Gastroesophageal sphincter (tissue), 4 donors: ENCODE measurements at regions not wholly inside any gene's neighbourhood (a gene's known extent, or its start where the extent isn't known, plus 50 kb on each side); places are given as distances from the start of the nearest gene placed in this dataset.

Experiments
- ATAC-seq: fragments of 150-250 bp; one replicate; pipeline ENCODE4 v1.9.1; 2016; ENCODE audit warnings: mild to moderate bottlenecking, moderate library complexity
- H3K27ac ChIP-seq, 4 donors: fragments of 200-600 bp; sonication (generic) in 3 of 4; 1 replicate in 3 of 4; 2 replicates in 1 of 4; pipeline ENCODE4 v1.5.1; 2016 to 2019
- H3K27me3 ChIP-seq: fragments of 200-600 bp; sonication (generic); one replicate; pipeline ENCODE4 v1.5.1; 2019
- H3K36me3 ChIP-seq, 2 donors: fragments of 200-600 bp; sonication (generic); one replicate each; pipeline ENCODE4 v1.5.1; 2019; ENCODE audit warnings: control low read depth in 1 of 2
- H3K4me1 ChIP-seq, 3 donors: fragments of 200-600 bp; sonication (generic); 1 replicate in 2 of 3; 2 replicates in 1 of 3; pipeline ENCODE4 v1.5.1; 2016 to 2019; ENCODE audit warnings: control low read depth in 2 of 3
- H3K4me3 ChIP-seq, 2 donors: fragments of 200-600 bp; sonication (generic); one replicate each; pipeline ENCODE4 v1.5.1; 2019; ENCODE audit warnings: mild to moderate bottlenecking in 1 of 2, moderate library complexity in 1 of 2
- H3K9me3 ChIP-seq, 3 donors: fragments of 200-600 bp; sonication (generic); one replicate each; pipeline ENCODE4 v1.5.1; 2017 to 2019; ENCODE audit warnings: control low read depth in 2 of 3
- CTCF ChIP-seq, 4 experiments: fragments of 200-600 bp in 2 of 4; fragments of 450-650 bp in 2 of 4; sonication (generic) in 1 of 4; IDR thresholded peaks; one replicate each; pipeline ENCODE4 v1.5.1; 2017 to 2019; ENCODE audit warnings: antibody characterized with exemption in 4 of 4, mild to moderate bottlenecking in 2 of 4, moderate library complexity in 2 of 4
- EP300 ChIP-seq: sonication (generic); formaldehyde crosslinking; IDR thresholded peaks from one replicate; pipeline ENCODE4 v1.6.1; 2017; ENCODE audit warnings: antibody characterized with exemption, mild to moderate bottlenecking
- POLR2A ChIP-seq, 2 donors: fragments of 450-650 bp; IDR thresholded peaks; one replicate each; pipeline ENCODE4 v1.6.1; 2017; ENCODE audit warnings: antibody characterized with exemption in 2 of 2, mild to moderate bottlenecking in 2 of 2, moderate library complexity in 1 of 2
- POLR2AphosphoS5 ChIP-seq: sonication (generic); formaldehyde crosslinking; IDR thresholded peaks from one replicate; pipeline ENCODE4 v1.6.1; 2017; ENCODE audit warnings: antibody characterized with exemption
- WGBS, 2 donors: methylation state at CpG; one replicate each; pipeline ENCODE4 v1.1.5; 2018; ENCODE audit warnings: low coverage in 1 of 2; 5-methylcytosine and 5-hydroxymethylcytosine counted together

- TF ChIP-seq POLR2A (IDR thresholded peaks at IDR 0.05), result no peak
- no peak for TF ChIP-seq POLR2AphosphoS5
- TF ChIP-seq CTCF (IDR thresholded peaks at IDR 0.05), result no peak
- no peak for TF ChIP-seq EP300
- WGBS, 2 donors, result 89% methylated on average over 1 of the region's 1 CpG; no CpG with 5 or more reads in 1 of the 2 donors
- ATAC-seq, result peak; percentile 63
- Histone ChIP-seq H3K4me1 (peaks cover 0 to 49% (median 3%) of the 10 kb centered on the region in 3 donors), H3K27me3 (no peaks in the 10 kb centered on the region), H3K36me3 (no peaks in the 10 kb centered on the region), H3K27ac (peak overlapping the region in 3 of 4 donors; percentile 73 to 80 (median 79)), H3K4me3 (no peak overlapping the region), H3K9me3 (no peaks in the 10 kb centered on the region)
These were observed 56.5 kb upstream of the NCOA1 start for GRCh38 chr2:24434541-24434940.

DNA sequence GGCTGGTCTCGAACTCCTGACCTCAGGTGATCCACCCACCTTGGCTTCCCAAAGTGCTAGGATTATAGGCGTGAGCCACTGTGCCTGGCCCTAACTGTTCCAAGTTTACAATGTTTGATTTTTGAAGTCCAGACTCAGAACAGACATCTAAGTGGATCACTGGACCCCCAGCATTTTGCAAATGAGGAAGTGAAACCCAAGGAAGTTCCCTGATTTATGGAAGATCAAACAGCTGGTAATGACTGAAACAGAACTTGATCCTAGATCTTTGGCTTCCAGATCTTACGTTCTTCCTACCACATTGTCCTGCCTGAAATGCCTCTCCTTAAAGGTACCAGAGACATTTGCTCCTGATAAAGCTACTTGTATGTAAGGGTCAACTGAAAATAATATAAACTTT is 58.3 kb upstream of the NCOA1 start:
- no peaks in the 10 kb centered on the region for H3K9me3 ChIP-seq
- no peak overlapping the region for H3K27ac ChIP-seq
- WGBS, 2 donors, result 75 to 83% methylated on average over 2 to 3 of the region's 3 CpGs
- no peak for ATAC-seq
- no peaks in the 10 kb centered on the region for H3K27me3 ChIP-seq
- no peaks in the 10 kb centered on the region for H3K36me3 ChIP-seq
- TF ChIP-seq POLR2A (IDR thresholded peaks at IDR 0.05) (no peak), CTCF (IDR thresholded peaks at IDR 0.05) (no peak), POLR2AphosphoS5 (no peak), EP300 (no peak)
- H3K4me1 ChIP-seq, result peaks cover 3 to 58% (median 4%) of the 10 kb centered on the region in 3 donors
- H3K4me3 ChIP-seq, result no peak overlapping the region

GRCh38 chr2:24432121-24432520 is 58.9 kb upstream of the NCOA1 start:
- H3K36me3 ChIP-seq, result no peaks in the 10 kb centered on the region
- ATAC-seq, result no peak
- no peaks in the 10 kb centered on the region for H3K9me3 ChIP-seq
- no peak overlapping the region for H3K4me3 ChIP-seq
- H3K4me1 ChIP-seq, result peaks cover 3 to 54% (median 4%) of the 10 kb centered on the region in 3 donors
- no peak overlapping the region for H3K27ac ChIP-seq
- 83% methylated on average over 1 of the region's 1 CpG; no CpG with 5 or more reads in 1 of the 2 donors for WGBS, 2 donors
- TF ChIP-seq EP300, result no peak
- no peak for TF ChIP-seq POLR2A (IDR thresholded peaks at IDR 0.05)
- TF ChIP-seq POLR2AphosphoS5, result no peak
- TF ChIP-seq CTCF (IDR thresholded peaks at IDR 0.05), result no peak
- no peaks in the 10 kb centered on the region for H3K27me3 ChIP-seq

DNA sequence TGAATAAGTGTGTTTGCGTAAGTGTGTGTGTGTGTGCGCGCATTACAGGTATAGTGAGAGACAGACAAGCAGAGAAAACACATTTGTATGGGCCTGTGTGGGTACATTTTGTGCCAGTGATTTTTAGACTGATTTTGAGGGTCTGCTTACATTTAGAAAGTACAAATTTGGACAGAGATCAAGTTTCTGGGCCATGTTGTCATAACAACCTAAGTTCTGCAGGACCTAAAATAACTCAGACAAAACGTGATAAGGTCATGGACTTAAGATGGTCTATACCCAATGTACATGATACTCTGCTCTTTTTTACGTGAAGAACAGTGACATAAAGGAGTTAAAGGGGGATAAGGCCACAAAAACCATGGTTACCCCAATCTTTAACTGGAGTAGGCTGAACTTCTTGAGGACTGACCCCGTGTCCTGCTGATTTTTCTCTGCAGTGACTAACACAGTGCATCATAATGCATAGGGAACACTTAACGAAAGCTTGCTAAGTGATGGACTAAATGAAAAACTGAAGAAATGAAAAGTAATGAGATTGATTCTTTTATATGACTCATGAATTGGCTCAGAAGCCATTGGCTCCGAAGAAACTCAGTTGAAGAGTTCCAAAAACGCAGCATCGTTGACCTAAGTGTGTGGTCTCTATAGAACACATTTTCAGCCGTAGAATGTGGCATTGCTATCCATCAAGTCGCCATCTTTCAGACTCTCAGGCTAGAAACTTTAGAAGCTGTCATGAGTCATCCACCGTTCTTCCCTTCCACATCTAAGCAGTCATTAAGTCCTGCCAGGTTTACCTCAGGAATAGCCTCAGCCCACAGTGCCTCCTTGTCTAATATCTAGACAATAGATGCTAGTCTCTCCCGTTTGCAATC is 61.6 kb upstream of the NCOA1 start:
- Histone ChIP-seq H3K27me3 (no peaks in the 10 kb centered on the region), H3K4me1 (peaks cover 3 to 35% (median 4%) of the 10 kb centered on the region in 3 donors), H3K36me3 (no peaks in the 10 kb centered on the region), H3K4me3 (no peak overlapping the region), H3K9me3 (no peaks in the 10 kb centered on the region), H3K27ac (peak overlapping the region in 1 of 4 donors; percentile 18)
- no peak for TF ChIP-seq POLR2A (IDR thresholded peaks at IDR 0.05)
- peak; percentile 12 for TF ChIP-seq POLR2AphosphoS5
- WGBS, 2 donors, result 34 to 54% methylated on average over 12 to 14 of the region's 14 CpGs
- no peak for ATAC-seq

- no peak for TF ChIP-seq POLR2A (IDR thresholded peaks at IDR 0.05)
- no peak for TF ChIP-seq EP300
- no peak for TF ChIP-seq CTCF (IDR thresholded peaks at IDR 0.05)
- no peak for TF ChIP-seq POLR2AphosphoS5
- 73 to 80% methylated on average over 3 of the region's 3 CpGs for WGBS, 2 donors
- Histone ChIP-seq H3K27ac (no peak overlapping the region), H3K36me3 (no peaks in the 10 kb centered on the region), H3K4me1 (peaks cover 0 to 32% (median 3%) of the 10 kb centered on the region in 3 donors), H3K9me3 (peaks cover 0 to 8% (median 0%) of the 10 kb centered on the region in 3 donors), H3K4me3 (no peak overlapping the region), H3K27me3 (no peaks in the 10 kb centered on the region)
- ATAC-seq, result no peak
These were observed 64.1 kb upstream of the ITSN2 start for GRCh38 chr2:24424387-24424786.
